Activated naive CD4-positive, alpha-beta T cell treated with anti-CD3 and anti-CD28 coated beads, Interleukin-2, amount 50 U/mL, for 24 hours (primary cell): ENCODE measurements at regions not wholly inside any gene's neighbourhood (a gene's known extent, or its start where the extent isn't known, plus 50 kb on each side); places are given as distances from the start of the nearest gene placed in this dataset.
"Not testable (repeated sequence)": the region's sequence is repeated elsewhere in the genome, so short reads cannot be mapped to it uniquely, and the experiment has no call there.

Experiments
- H3K27ac Mint-ChIP-seq: one replicate; pipeline ENCODE4 v1.8.0; 2021; ENCODE audit warnings: mild to moderate bottlenecking, mixed read lengths
- H3K27me3 Mint-ChIP-seq: one replicate; pipeline ENCODE4 v1.8.0; 2021; ENCODE audit warnings: mixed read lengths
- H3K36me3 Mint-ChIP-seq: one replicate; pipeline ENCODE4 v1.8.0; 2021; ENCODE audit warnings: mixed read lengths
- H3K4me1 Mint-ChIP-seq: one replicate; pipeline ENCODE4 v1.8.0; 2021; ENCODE audit warnings: mixed read lengths
- H3K4me3 Mint-ChIP-seq: one replicate; pipeline ENCODE4 v1.8.0; 2021; ENCODE audit warnings: mild to moderate bottlenecking, mixed read lengths
- H3K9me3 Mint-ChIP-seq: one replicate; pipeline ENCODE4 v1.8.0; 2021; ENCODE audit warnings: mixed read lengths

- H3K36me3 Mint-ChIP-seq, H3K27ac Mint-ChIP-seq, H3K4me1 Mint-ChIP-seq, H3K4me3 Mint-ChIP-seq, H3K27me3 Mint-ChIP-seq, H3K9me3 Mint-ChIP-seq: not testable (repeated sequence)
Measured at GRCh38 chr6:22378536-22378935, 81.7 kb upstream of the PRL start.

- Mint-ChIP-seq H3K36me3 (no peaks in the 10 kb centered on the region), H3K27me3 (no peaks in the 10 kb centered on the region), H3K27ac (no peak overlapping the region), H3K4me3 (no peak overlapping the region), H3K9me3 (no peaks in the 10 kb centered on the region), H3K4me1 (no peaks in the 10 kb centered on the region)
Measured at GRCh38 chr6:22380236-22380635, 83.4 kb upstream of the PRL start.

- no peak overlapping the region for H3K4me3 Mint-ChIP-seq
- no peak overlapping the region for H3K27ac Mint-ChIP-seq
- no peaks in the 10 kb centered on the region for H3K4me1 Mint-ChIP-seq
- no peaks in the 10 kb centered on the region for H3K9me3 Mint-ChIP-seq
- H3K36me3 Mint-ChIP-seq = no peaks in the 10 kb centered on the region
- no peaks in the 10 kb centered on the region for H3K27me3 Mint-ChIP-seq
Measured at GRCh38 chr6:22381845-22382544, 85.2 kb upstream of the PRL start.

DNA sequence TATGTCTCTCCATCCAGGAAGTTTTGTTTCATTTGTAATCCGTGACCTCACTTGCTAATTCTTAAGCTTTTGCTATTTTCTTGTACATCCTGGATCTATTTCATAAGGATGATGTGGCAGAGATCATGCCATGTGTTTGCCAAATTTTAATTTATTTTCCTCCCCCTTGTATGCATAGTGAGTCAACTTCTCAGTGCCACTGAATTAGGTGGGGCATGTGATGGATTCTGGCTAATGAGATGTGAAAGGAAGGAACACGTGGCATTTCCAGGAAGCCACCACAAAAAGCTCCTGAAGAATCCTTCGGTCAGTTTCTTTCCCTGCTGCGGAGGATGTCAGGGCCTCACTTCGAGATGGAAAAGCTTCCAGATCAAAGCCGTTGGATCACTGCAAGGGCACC, 86.2 kb upstream of the PRL start:
- H3K27ac Mint-ChIP-seq = no peak overlapping the region
- H3K4me3 Mint-ChIP-seq = no peak overlapping the region
- H3K4me1 Mint-ChIP-seq = no peaks in the 10 kb centered on the region
- H3K9me3 Mint-ChIP-seq = no peaks in the 10 kb centered on the region
- H3K36me3 Mint-ChIP-seq = no peaks in the 10 kb centered on the region
- no peaks in the 10 kb centered on the region for H3K27me3 Mint-ChIP-seq

DNA sequence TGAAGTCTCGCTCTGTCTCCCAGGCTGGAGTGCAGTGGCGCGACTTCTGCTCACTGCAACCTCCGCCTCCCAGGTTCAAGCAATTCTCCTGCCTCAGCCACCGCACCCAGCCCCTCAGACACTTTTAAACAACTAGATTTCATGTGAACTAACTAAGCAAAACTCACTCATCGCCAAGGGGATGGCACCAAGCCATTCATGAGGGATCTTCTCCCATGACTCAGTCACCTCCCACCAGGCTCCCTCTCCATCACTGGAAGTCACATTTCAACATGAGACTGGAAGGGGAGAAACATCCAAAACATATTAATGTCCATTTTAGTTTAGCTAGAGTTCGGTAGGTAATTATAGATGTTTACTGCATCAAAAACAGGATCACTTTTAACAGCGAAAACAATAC, 95.9 kb upstream of the PRL start:
- no peaks in the 10 kb centered on the region for H3K36me3 Mint-ChIP-seq
- H3K4me1 Mint-ChIP-seq = no peaks in the 10 kb centered on the region
- no peaks in the 10 kb centered on the region for H3K27me3 Mint-ChIP-seq
- no peak overlapping the region for H3K27ac Mint-ChIP-seq
- H3K9me3 Mint-ChIP-seq = no peaks in the 10 kb centered on the region
- no peak overlapping the region for H3K4me3 Mint-ChIP-seq

DNA sequence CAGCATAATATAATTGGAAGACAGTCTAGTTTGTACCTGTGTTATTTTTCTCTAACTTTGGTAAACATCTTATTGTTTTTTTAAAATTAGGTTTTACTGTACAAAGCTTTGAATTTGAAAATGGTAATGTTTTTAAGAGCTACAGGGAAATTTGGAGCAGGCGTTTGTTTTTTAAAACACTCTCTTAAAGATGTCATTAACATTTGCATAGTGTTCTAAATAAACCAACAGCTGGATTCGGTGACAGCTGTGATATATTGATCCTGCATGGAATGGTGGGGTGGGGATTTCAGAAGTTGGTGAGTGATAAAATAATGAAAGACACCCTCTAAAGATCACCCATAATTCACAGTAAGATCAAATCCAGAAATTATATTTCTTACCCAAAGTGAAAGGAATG, 97.9 kb upstream of the PRL start:
- Mint-ChIP-seq H3K9me3 (no peaks in the 10 kb centered on the region), H3K4me3 (no peak overlapping the region), H3K27me3 (no peaks in the 10 kb centered on the region), H3K27ac (no peak overlapping the region), H3K36me3 (no peaks in the 10 kb centered on the region), H3K4me1 (no peaks in the 10 kb centered on the region)

GRCh38 chr6:22399693-22400092, 102.9 kb upstream of the PRL start:
- Mint-ChIP-seq H3K27ac (no peak overlapping the region), H3K36me3 (no peaks in the 10 kb centered on the region), H3K27me3 (no peaks in the 10 kb centered on the region), H3K4me1 (no peaks in the 10 kb centered on the region), H3K4me3 (no peak overlapping the region), H3K9me3 (no peaks in the 10 kb centered on the region)

DNA sequence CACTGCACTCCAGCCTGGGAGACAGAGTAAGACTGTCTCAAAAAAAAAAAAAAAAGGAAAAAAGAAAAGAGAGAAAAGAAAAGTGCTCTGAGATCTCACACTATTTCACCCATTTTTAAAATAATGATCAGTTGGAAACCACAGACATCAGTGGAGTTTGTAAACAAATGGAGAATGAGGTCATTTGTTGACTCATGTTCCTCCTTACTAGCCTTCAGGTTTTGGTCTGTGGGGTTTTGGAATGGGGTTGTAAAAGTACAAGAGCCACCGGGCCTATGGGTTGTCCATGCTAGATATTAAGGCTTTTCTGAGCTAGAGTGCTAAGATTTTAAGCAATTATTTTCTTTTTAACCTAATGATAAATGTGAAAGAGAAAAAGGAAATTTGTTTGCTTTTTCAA, 104.4 kb upstream of the PRL start:
- H3K27me3 Mint-ChIP-seq = no peaks in the 10 kb centered on the region
- H3K36me3 Mint-ChIP-seq = no peaks in the 10 kb centered on the region
- no peaks in the 10 kb centered on the region for H3K4me1 Mint-ChIP-seq
- no peak overlapping the region for H3K4me3 Mint-ChIP-seq
- no peak overlapping the region for H3K27ac Mint-ChIP-seq
- H3K9me3 Mint-ChIP-seq = no peaks in the 10 kb centered on the region

DNA sequence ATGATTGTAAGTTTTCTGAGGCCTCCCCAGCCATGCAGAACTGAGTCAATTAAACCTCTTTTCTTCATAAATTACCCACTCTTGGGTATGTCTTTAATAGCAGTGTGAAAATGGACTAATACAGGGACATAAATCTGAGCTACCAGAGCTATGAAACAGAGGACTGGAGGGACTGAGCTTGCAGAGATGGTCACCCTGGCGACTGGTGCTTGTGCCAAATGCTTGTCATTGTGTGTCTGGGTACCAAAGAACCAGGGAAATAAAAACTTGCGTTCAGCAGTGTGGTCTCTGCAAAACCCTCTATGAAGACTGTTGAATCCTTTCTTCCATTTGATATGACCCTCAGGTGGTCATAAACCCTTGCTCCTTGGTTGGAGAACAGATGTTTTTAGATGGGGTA, 105.1 kb upstream of the PRL start:
- Mint-ChIP-seq H3K4me3 (no peak overlapping the region), H3K27ac (no peak overlapping the region), H3K4me1 (no peaks in the 10 kb centered on the region), H3K9me3 (no peaks in the 10 kb centered on the region), H3K27me3 (no peaks in the 10 kb centered on the region), H3K36me3 (no peaks in the 10 kb centered on the region)

DNA sequence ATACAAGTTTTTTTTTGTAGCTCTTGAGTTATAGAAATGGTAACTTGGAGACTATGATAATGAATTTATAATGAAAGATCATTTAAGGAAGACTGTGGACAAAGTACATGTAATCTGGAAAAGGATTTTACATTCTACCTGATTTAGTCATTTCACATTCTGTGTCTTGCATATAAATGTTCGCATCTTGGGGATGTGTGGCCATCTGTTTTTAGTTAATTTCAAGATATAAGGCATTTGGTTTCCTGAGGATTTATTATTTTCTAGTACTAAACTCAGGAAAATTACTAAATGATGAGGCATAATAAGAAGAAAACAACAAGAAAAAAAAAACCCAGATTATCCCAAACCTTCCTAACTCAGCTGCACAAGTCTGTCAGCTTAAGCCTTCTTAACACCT, 112.7 kb upstream of the PRL start:
- H3K9me3 Mint-ChIP-seq = no peaks in the 10 kb centered on the region
- no peaks in the 10 kb centered on the region for H3K27me3 Mint-ChIP-seq
- H3K4me1 Mint-ChIP-seq = no peaks in the 10 kb centered on the region
- no peak overlapping the region for H3K27ac Mint-ChIP-seq
- H3K4me3 Mint-ChIP-seq = no peak overlapping the region
- H3K36me3 Mint-ChIP-seq = no peaks in the 10 kb centered on the region

DNA sequence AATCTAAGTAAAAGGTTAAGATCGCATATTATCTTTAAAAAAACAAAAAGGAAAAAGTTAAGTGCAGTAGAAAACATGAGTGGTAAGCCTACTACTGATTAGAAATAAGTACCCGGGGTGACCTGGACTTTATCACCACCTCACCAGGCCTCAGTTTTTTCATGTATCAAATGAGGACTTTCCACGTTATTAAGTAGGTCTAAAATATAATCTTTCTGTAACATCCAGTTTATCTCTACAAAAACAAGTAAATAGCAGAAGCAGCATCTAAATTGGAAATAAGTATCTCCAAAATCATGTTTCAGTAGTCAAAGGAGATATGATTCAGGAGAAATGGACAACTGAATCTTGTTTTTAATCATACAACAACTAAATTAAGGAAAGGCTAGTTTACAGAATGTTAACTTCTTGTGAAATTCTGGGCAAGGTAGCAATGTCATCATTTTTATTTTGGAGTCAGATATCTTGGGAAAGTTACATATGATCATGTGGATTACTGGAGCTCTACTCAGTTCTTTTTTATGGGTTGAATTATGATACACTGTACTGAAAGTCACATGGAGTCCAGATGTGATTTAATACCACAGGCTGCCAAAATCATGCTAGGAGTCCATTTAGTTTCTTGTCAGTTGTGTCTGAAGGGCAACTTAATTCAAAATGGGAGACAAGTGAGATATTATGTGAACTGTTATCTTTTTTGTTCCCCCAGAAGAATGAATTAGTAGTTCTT, 114.7 kb upstream of the PRL start:
- H3K4me3 Mint-ChIP-seq = no peak overlapping the region
- no peaks in the 10 kb centered on the region for H3K36me3 Mint-ChIP-seq
- no peaks in the 10 kb centered on the region for H3K9me3 Mint-ChIP-seq
- no peak overlapping the region for H3K27ac Mint-ChIP-seq
- H3K4me1 Mint-ChIP-seq = no peaks in the 10 kb centered on the region
- no peaks in the 10 kb centered on the region for H3K27me3 Mint-ChIP-seq

GRCh38 chr6:22412994-22413393, 116.2 kb upstream of the PRL start:
- H3K9me3 Mint-ChIP-seq = no peaks in the 10 kb centered on the region
- H3K36me3 Mint-ChIP-seq = no peaks in the 10 kb centered on the region
- H3K4me3 Mint-ChIP-seq = no peak overlapping the region
- no peak overlapping the region for H3K27ac Mint-ChIP-seq
- no peaks in the 10 kb centered on the region for H3K4me1 Mint-ChIP-seq
- no peaks in the 10 kb centered on the region for H3K27me3 Mint-ChIP-seq

GRCh38 chr6:22413681-22414311, 117.0 kb upstream of the PRL start:
- H3K9me3 Mint-ChIP-seq = peaks cover 3% of the 10 kb centered on the region
- H3K36me3 Mint-ChIP-seq = no peaks in the 10 kb centered on the region
- H3K27me3 Mint-ChIP-seq = no peaks in the 10 kb centered on the region
- no peak overlapping the region for H3K4me3 Mint-ChIP-seq
- H3K4me1 Mint-ChIP-seq = no peaks in the 10 kb centered on the region
- no peak overlapping the region for H3K27ac Mint-ChIP-seq

- Mint-ChIP-seq H3K4me1 (no peaks in the 10 kb centered on the region), H3K9me3 (peaks cover 19% of the 10 kb centered on the region), H3K36me3 (no peaks in the 10 kb centered on the region), H3K4me3 (no peak overlapping the region), H3K27ac (no peak overlapping the region), H3K27me3 (no peaks in the 10 kb centered on the region)
Measured at GRCh38 chr6:22418714-22419113, 121.9 kb upstream of the PRL start.

DNA sequence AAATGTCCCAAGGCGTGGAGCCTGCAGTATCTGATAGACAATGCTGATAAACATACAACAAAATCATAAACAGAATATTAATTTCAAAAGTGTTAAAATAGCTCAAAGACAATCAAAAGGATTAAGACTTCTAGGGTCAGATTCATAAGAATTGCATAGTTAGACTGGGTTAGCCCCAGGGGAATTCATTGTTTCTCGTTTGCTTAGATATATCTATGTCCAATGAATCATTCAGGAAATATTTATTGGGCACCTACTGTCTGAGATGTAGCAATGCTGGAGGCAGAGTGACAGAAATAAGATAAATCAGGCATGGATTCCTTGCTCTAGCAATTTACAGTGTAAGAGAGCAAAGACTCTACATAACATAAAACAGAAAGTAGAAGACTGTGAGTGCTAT, 124.4 kb upstream of the PRL start:
- Mint-ChIP-seq H3K4me3 (no peak overlapping the region), H3K27me3 (no peaks in the 10 kb centered on the region), H3K4me1 (no peaks in the 10 kb centered on the region), H3K36me3 (no peaks in the 10 kb centered on the region), H3K27ac (no peak overlapping the region), H3K9me3 (peaks cover 19% of the 10 kb centered on the region)

DNA sequence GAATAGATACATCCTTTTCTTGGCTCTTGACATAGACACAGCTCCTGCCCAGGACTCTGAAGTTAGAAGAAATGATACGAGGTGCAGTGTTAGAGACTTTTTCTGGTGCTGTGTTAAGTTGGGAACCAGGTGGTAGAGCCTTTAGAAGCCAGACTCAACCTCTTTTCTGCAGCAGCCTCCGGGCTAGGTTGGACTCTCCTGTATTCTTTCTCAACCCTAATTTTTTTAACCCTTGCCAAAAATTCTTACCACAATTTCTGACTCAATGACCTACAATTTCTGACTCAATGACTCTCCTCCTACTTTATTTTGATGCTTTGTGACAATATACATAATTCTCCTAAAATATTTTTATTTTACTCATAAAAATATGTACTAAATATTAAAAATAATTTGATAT, 127.4 kb upstream of the PRL start:
- no peaks in the 10 kb centered on the region for H3K4me1 Mint-ChIP-seq
- H3K36me3 Mint-ChIP-seq = no peaks in the 10 kb centered on the region
- no peaks in the 10 kb centered on the region for H3K27me3 Mint-ChIP-seq
- peaks cover 12% of the 10 kb centered on the region for H3K9me3 Mint-ChIP-seq
- no peak overlapping the region for H3K27ac Mint-ChIP-seq
- H3K4me3 Mint-ChIP-seq = no peak overlapping the region
